T47D (cell line): ENCODE measurements at regions not wholly inside any gene's neighbourhood (a gene's known extent, or its start where the extent isn't known, plus 50 kb on each side); places are given as distances from the start of the nearest gene placed in this dataset.
"Not testable (repeated sequence)": the region's sequence is repeated elsewhere in the genome, so short reads cannot be mapped to it uniquely, and the experiment has no call there.

Experiments
- DNase-seq, 2 experiments: peaks; one replicate each; pipeline versions ENCODE4 v3.0.0 to v3.0.0-alpha.2; 2011 to 2012; ENCODE audit warnings: low read depth in 1 of 2, low spot score in 1 of 2
- JUND ChIP-seq: IDR thresholded peaks from 2 replicates; pipeline ENCODE4 v1.6.1; 2012; ENCODE audit warnings: low read depth
- in situ Hi-C: cut with HindIII; loops from 2 replicates; pipeline ENCODE4 v1.10.0; 2016; ENCODE audit warnings: low sequenced_read_pairs, low pct_unique_long_range_greater_than_20kb

- no peak for DNase-seq
- in situ Hi-C loops, result no loop called here
- no peak for TF ChIP-seq JUND
These were observed 213.5 kb downstream of the RAB11FIP4 start for GRCh38 chr17:31604936-31605335.

GRCh38 chr17:31600144-31600543 is 208.7 kb downstream of the RAB11FIP4 start:
- in situ Hi-C loops, DNase-seq: not testable (repeated sequence)

GRCh38 chr17:31598921-31599571 is 207.6 kb downstream of the RAB11FIP4 start:
- in situ Hi-C loops, result no loop called here
- TF ChIP-seq JUND, result no peak
- peak; percentile 33 to 60 for DNase-seq

GRCh38 chr17:31598399-31598782 is 206.9 kb downstream of the RAB11FIP4 start:
- DNase-seq, result no peak
- in situ Hi-C loops, result no loop called here
- no peak for TF ChIP-seq JUND

- no peak for DNase-seq
- TF ChIP-seq JUND, result no peak
- in situ Hi-C loops, result no loop called here
These were observed 206.3 kb downstream of the RAB11FIP4 start for GRCh38 chr17:31597646-31598398.

- DNase-seq, result no peak
- in situ Hi-C loops, result no loop called here
- TF ChIP-seq JUND, result no peak
These were observed 205.2 kb downstream of the RAB11FIP4 start for GRCh38 chr17:31596382-31597323.

GRCh38 chr17:31595666-31596381 is 204.3 kb downstream of the RAB11FIP4 start:
- no peak for TF ChIP-seq JUND
- in situ Hi-C loops, result no loop called here
- DNase-seq, result peak in 1 of 2 experiments; percentile 52

- no peak for TF ChIP-seq JUND
- DNase-seq, result no peak
- in situ Hi-C loops, result no loop called here
These were observed 203.6 kb downstream of the RAB11FIP4 start for GRCh38 chr17:31595076-31595475.

GRCh38 chr17:31594416-31594815 is 202.9 kb downstream of the RAB11FIP4 start:
- DNase-seq, result no peak
- TF ChIP-seq JUND, result no peak
- in situ Hi-C loops, result no loop called here

GRCh38 chr17:31593806-31594205 is 202.3 kb downstream of the RAB11FIP4 start:
- TF ChIP-seq JUND, result no peak
- DNase-seq, result no peak
- in situ Hi-C loops, result no loop called here

GRCh38 chr17:31591924-31592323 is 200.4 kb downstream of the RAB11FIP4 start:
- in situ Hi-C loops, result no loop called here
- DNase-seq, result no peak
- no peak for TF ChIP-seq JUND

GRCh38 chr17:31588512-31588911 is 197.0 kb downstream of the RAB11FIP4 start:
- in situ Hi-C loops, result no loop called here
- DNase-seq, result no peak
- no peak for TF ChIP-seq JUND

GRCh38 chr17:31588034-31588433 is 196.6 kb downstream of the RAB11FIP4 start:
- in situ Hi-C loops, result no loop called here
- no peak for TF ChIP-seq JUND
- DNase-seq, result no peak
